ENCODE measurements at regions not wholly inside any gene's neighbourhood (a gene's known extent, or its start where the extent isn't known, plus 50 kb on each side); places are given as distances from the start of the nearest gene placed in this dataset.

- no peak for DNase-seq (ENCODE audit: low read depth)
- H3K4me3 ChIP-seq (ENCODE audit: low read depth, low read length) = no peak overlapping the region
- TF ChIP-seq, protein P1, sequence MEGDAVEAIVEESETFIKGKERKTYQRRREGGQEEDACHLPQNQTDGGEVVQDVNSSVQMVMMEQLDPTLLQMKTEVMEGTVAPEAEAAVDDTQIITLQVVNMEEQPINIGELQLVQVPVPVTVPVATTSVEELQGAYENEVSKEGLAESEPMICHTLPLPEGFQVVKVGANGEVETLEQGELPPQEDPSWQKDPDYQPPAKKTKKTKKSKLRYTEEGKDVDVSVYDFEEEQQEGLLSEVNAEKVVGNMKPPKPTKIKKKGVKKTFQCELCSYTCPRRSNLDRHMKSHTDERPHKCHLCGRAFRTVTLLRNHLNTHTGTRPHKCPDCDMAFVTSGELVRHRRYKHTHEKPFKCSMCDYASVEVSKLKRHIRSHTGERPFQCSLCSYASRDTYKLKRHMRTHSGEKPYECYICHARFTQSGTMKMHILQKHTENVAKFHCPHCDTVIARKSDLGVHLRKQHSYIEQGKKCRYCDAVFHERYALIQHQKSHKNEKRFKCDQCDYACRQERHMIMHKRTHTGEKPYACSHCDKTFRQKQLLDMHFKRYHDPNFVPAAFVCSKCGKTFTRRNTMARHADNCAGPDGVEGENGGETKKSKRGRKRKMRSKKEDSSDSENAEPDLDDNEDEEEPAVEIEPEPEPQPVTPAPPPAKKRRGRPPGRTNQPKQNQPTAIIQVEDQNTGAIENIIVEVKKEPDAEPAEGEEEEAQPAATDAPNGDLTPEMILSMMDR (IDR thresholded peaks at IDR 0.05; ENCODE audit: control insufficient read depth, extremely low read depth, insufficient read depth) = no peak
Observed at GRCh38 chr13:74978591-74978990, 503.4 kb downstream of the TBC1D4 start.

DNA sequence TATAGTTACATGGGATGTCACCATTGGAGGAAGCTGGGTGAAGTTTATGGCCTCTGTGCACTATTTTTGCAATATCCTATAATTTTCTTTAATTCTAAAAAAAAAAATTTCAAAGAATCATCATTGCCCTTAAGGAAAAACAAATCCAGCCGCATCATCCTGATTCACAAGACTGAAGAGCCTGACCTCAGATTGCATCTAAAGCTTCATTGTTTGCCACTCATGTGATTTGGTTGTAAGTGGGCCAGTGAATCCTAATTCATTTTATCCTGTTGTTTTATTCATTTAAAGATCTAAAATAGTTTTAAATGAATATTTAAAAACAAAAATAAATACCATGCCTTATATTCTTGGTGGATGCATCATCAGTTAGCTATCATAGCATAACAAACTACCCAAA is 504.5 kb downstream of the TBC1D4 start:
- TF ChIP-seq, protein P1 (IDR thresholded peaks at IDR 0.05; ENCODE audit: control insufficient read depth, extremely low read depth, insufficient read depth) = no peak

DNA sequence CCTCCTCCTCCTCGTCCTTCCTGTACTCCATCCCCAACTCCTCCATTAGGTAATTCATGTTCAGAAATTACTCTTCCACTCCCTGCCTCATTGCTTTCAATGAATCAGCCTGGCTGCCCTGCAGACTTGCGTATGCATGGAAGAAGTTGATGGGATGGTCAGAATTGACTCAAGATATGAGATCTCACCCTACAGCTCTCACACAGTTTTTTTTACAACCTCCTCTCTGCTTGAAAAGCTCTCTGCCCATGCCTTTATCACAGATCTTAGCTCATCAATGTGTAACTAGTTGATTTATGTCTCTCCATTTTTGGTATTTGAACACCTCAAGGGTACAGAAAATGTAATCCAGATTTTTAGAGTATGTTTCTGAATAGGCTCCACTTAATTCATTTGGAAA is 506.9 kb downstream of the TBC1D4 start:
- TF ChIP-seq, protein P1 (IDR thresholded peaks at IDR 0.05; ENCODE audit: control insufficient read depth, extremely low read depth, insufficient read depth) = no peak
- DNase-seq (ENCODE audit: low read depth) = no peak
- H3K4me3 ChIP-seq (ENCODE audit: low read depth, low read length) = no peak overlapping the region

More for the DNA sequence above, 504.5 kb downstream of the TBC1D4 start:
- H3K4me3 ChIP-seq (ENCODE audit: low read depth, low read length) = no peak overlapping the region
- DNase-seq (ENCODE audit: low read depth) = no peak

GRCh38 chr13:74973935-74974879 is 507.8 kb downstream of the TBC1D4 start:
- TF ChIP-seq, protein P1 (IDR thresholded peaks at IDR 0.05; ENCODE audit: control insufficient read depth, extremely low read depth, insufficient read depth) = no peak
- no peak overlapping the region for H3K4me3 ChIP-seq (ENCODE audit: low read depth, low read length)
- no peak for DNase-seq (ENCODE audit: low read depth)

DNA sequence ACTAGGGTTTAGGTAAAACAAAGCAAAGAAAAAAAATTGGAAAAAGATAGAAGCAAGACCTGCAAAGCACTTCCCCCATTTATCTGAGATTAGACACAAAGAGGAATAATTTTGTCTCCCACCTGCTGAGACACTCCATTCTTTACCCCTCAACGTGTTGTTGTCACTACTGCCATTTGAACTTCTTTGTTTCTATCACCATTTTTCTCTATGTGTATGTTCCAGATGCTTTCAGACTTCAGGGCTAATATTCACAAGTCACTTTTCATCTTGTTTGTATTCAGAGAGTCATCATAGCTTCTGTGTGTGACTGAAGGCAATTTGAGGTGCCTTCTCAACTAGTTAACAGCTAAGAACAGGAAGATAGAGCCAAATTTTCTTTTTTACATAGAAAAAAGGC is 512.5 kb downstream of the TBC1D4 start:
- TF ChIP-seq, protein P1 (IDR thresholded peaks at IDR 0.05; ENCODE audit: control insufficient read depth, extremely low read depth, insufficient read depth) = no peak
- no peak overlapping the region for H3K4me3 ChIP-seq (ENCODE audit: low read depth, low read length)
- no peak for DNase-seq (ENCODE audit: low read depth)

DNA sequence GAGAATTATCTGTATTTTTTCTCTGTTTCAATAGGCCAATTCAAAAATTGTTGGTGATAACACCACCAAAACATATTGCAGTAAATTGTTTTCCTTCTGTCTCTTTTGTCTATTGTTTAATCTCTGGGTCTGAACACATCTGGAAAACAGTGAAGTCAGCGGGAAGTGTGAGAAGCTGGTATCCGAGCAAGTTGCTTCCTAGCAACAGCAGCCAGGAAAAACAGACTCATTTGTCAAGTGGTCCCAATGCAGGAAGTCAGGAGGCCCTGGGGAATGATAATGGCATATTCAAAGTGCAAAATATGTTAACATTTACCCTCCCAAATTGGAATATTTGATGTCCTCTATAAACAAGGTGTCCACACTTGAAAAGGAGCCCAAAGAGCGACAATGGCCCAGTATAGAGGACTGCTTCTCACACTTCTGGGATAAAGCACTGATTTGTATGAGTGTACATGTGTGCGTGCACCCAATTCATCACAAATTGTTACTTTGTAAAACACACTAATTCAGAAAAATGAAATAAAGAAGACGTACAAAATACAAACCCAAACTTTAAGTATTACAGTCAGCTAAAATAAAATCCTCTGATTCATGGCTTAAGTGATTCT is 515.0 kb downstream of the TBC1D4 start:
- TF ChIP-seq, protein P1 (IDR thresholded peaks at IDR 0.05; ENCODE audit: control insufficient read depth, extremely low read depth, insufficient read depth) = no peak
- DNase-seq (ENCODE audit: low read depth) = no peak
- H3K4me3 ChIP-seq (ENCODE audit: low read depth, low read length) = no peak overlapping the region

Data from LNCaP clone FGC (cell line).